ENCODE measurements at regions not wholly inside any gene's neighbourhood (a gene's known extent, or its start where the extent isn't known, plus 50 kb on each side); places are given as distances from the start of the nearest gene placed in this dataset.

- H3K4me3 ChIP-seq (ENCODE audit: low read length) = no peak overlapping the region
- Mint-ChIP-seq H3K27me3 (ENCODE audit: low read depth in 2 of 2) (peaks cover 0 to 3% of the 10 kb centered on the region in 2 donors), H3K9me3 (no peaks in the 10 kb centered on the region), H3K27ac (no peak overlapping the region), H3K36me3 (peaks cover 11% of the 10 kb centered on the region), H3K4me3 (no peak overlapping the region), H3K4me1 (peaks cover 0 to 13% of the 10 kb centered on the region in 2 donors)
- H3K36me3 ChIP-seq (ENCODE audit: control insufficient read depth, insufficient read depth, low read length) = no peaks in the 10 kb centered on the region
- 78% methylated on average over 4 of the region's 4 CpGs for WGBS (ENCODE audit: insufficient coverage)
- H3K9me3 ChIP-seq (ENCODE audit: control insufficient read depth, insufficient read depth, low read length) = no peaks in the 10 kb centered on the region
- intact Hi-C loops (cut with micrococcal nuclease) = no loop called here
- H3K4me1 ChIP-seq (ENCODE audit: control insufficient read depth, insufficient read depth, low read length) = no peaks in the 10 kb centered on the region
- no peak overlapping the region for H3K27ac ChIP-seq (ENCODE audit: low read length)
- DNase-seq (no peak), ATAC-seq (no peak)
- no peaks in the 10 kb centered on the region for H3K27me3 ChIP-seq (ENCODE audit: control insufficient read depth, insufficient read depth, low read length)
- no peak for TF ChIP-seq CTCF (IDR thresholded peaks at IDR 0.05)
These were observed 56.3 kb upstream of the PLET1 start for GRCh38 chr11:112316971-112317370.

GRCh38 chr11:112318184-112318591 is 57.5 kb upstream of the PLET1 start:
- H3K27me3 Mint-ChIP-seq (ENCODE audit: low read depth in 2 of 2) = no peaks in the 10 kb centered on the region
- Histone ChIP-seq H3K4me1 (ENCODE audit: control insufficient read depth, insufficient read depth, low read length) (no peaks in the 10 kb centered on the region), H3K4me3 (ENCODE audit: low read length) (no peak overlapping the region), H3K36me3 (ENCODE audit: control insufficient read depth, insufficient read depth, low read length) (no peaks in the 10 kb centered on the region), H3K27me3 (ENCODE audit: control insufficient read depth, insufficient read depth, low read length) (no peaks in the 10 kb centered on the region), H3K9me3 (ENCODE audit: control insufficient read depth, insufficient read depth, low read length) (no peaks in the 10 kb centered on the region), H3K27ac (ENCODE audit: low read length) (no peak overlapping the region)
- H3K4me3 Mint-ChIP-seq = no peak overlapping the region
- no peaks in the 10 kb centered on the region for H3K9me3 Mint-ChIP-seq
- 57% methylated on average over 1 of the region's 1 CpG for WGBS (ENCODE audit: insufficient coverage)
- DNase-seq = no peak
- intact Hi-C loops (cut with micrococcal nuclease) = no loop called here
- peaks cover 0 to 19% of the 10 kb centered on the region in 2 donors for H3K4me1 Mint-ChIP-seq
- H3K27ac Mint-ChIP-seq = no peak overlapping the region
- TF ChIP-seq CTCF (IDR thresholded peaks at IDR 0.05) = no peak
- ATAC-seq = no peak
- peaks cover 11% of the 10 kb centered on the region for H3K36me3 Mint-ChIP-seq

GRCh38 chr11:112318661-112319060 is 58.0 kb upstream of the PLET1 start:
- Mint-ChIP-seq H3K4me1 (peaks cover 0 to 19% of the 10 kb centered on the region in 2 donors), H3K9me3 (no peaks in the 10 kb centered on the region), H3K27me3 (ENCODE audit: low read depth in 2 of 2) (no peaks in the 10 kb centered on the region), H3K27ac (no peak overlapping the region), H3K36me3 (peaks cover 11% of the 10 kb centered on the region), H3K4me3 (no peak overlapping the region)
- no peak for TF ChIP-seq CTCF (IDR thresholded peaks at IDR 0.05)
- H3K4me1 ChIP-seq (ENCODE audit: control insufficient read depth, insufficient read depth, low read length) = no peaks in the 10 kb centered on the region
- DNase-seq (no peak), ATAC-seq (no peak)
- 96% methylated on average over 1 of the region's 1 CpG for WGBS (ENCODE audit: insufficient coverage)
- no peak overlapping the region for H3K4me3 ChIP-seq (ENCODE audit: low read length)
- H3K9me3 ChIP-seq (ENCODE audit: control insufficient read depth, insufficient read depth, low read length) = no peaks in the 10 kb centered on the region
- no peak overlapping the region for H3K27ac ChIP-seq (ENCODE audit: low read length)
- H3K36me3 ChIP-seq (ENCODE audit: control insufficient read depth, insufficient read depth, low read length) = no peaks in the 10 kb centered on the region
- no peaks in the 10 kb centered on the region for H3K27me3 ChIP-seq (ENCODE audit: control insufficient read depth, insufficient read depth, low read length)
- intact Hi-C loops (cut with micrococcal nuclease) = no loop called here

DNA sequence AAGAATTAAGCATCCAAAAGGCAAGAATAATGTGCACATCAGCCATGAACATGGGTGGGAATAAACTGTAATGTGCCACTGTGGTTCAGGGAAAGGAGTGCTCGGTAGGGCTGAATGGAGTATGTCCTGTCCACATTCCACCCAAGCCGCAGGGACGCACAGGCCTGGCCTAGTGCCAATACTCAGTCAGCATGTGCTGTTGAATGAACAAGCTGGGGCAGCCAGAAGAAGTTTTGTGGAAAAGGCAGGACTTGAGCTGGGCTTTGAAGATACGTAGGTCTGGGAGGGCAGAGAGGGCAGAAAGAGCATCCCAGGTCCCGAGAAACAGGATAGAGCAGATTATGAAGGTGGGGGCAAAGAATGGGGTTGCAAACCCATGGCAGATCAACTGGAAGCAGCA is 60.0 kb upstream of the PLET1 start:
- H3K4me3 Mint-ChIP-seq = no peak overlapping the region
- WGBS (ENCODE audit: insufficient coverage) = 92% methylated on average over 5 of the region's 5 CpGs

More for the DNA sequence above, 60.0 kb upstream of the PLET1 start:
- H3K27ac Mint-ChIP-seq = no peak overlapping the region
- peaks cover 11% of the 10 kb centered on the region for H3K36me3 Mint-ChIP-seq
- H3K4me3 ChIP-seq (ENCODE audit: low read length) = no peak overlapping the region
- H3K27ac ChIP-seq (ENCODE audit: low read length) = no peak overlapping the region
- ATAC-seq = no peak
- no peak for TF ChIP-seq CTCF (IDR thresholded peaks at IDR 0.05)
- peaks cover 0 to 19% of the 10 kb centered on the region in 2 donors for H3K4me1 Mint-ChIP-seq
- DNase-seq = no peak
- no peaks in the 10 kb centered on the region for H3K9me3 Mint-ChIP-seq
- no peaks in the 10 kb centered on the region for H3K27me3 Mint-ChIP-seq (ENCODE audit: low read depth in 2 of 2)
- intact Hi-C loops (cut with micrococcal nuclease) = no loop called here
- H3K9me3 ChIP-seq (ENCODE audit: control insufficient read depth, insufficient read depth, low read length) = no peaks in the 10 kb centered on the region
- no peaks in the 10 kb centered on the region for H3K36me3 ChIP-seq (ENCODE audit: control insufficient read depth, insufficient read depth, low read length)
- H3K4me1 ChIP-seq (ENCODE audit: control insufficient read depth, insufficient read depth, low read length) = no peaks in the 10 kb centered on the region
- H3K27me3 ChIP-seq (ENCODE audit: control insufficient read depth, insufficient read depth, low read length) = no peaks in the 10 kb centered on the region

All from natural killer cell (primary cell).